Tibial nerve (tissue), 4 donors: ENCODE measurements at regions not wholly inside any gene's neighbourhood (a gene's known extent, or its start where the extent isn't known, plus 50 kb on each side); places are given as distances from the start of the nearest gene placed in this dataset.

Source experiments
- EP300 ChIP-seq, 2 donors: sonication (generic); formaldehyde crosslinking; IDR thresholded peaks; one replicate each; pipeline ENCODE4 v1.6.1; 2017; ENCODE audit warnings: antibody characterized with exemption in 2 of 2, mild to moderate bottlenecking in 1 of 2
- POLR2A ChIP-seq, 2 donors: fragments of 450-650 bp; IDR thresholded peaks; one replicate each; pipeline ENCODE4 v1.6.1; 2017; ENCODE audit warnings: antibody characterized with exemption in 2 of 2, mild to moderate bottlenecking in 2 of 2, moderate library complexity in 2 of 2
- TF ChIP-seq, protein P1 (sequence below), 5 experiments: fragments of 200-600 bp in 3 of 5; fragments of 450-650 bp in 2 of 5; sonication (generic) in 3 of 5; IDR thresholded peaks; one replicate each; pipeline ENCODE4 v1.5.1; 2016 to 2019; ENCODE audit warnings: antibody characterized with exemption in 5 of 5, mild to moderate bottlenecking in 3 of 5, moderate library complexity in 2 of 5

DNA sequence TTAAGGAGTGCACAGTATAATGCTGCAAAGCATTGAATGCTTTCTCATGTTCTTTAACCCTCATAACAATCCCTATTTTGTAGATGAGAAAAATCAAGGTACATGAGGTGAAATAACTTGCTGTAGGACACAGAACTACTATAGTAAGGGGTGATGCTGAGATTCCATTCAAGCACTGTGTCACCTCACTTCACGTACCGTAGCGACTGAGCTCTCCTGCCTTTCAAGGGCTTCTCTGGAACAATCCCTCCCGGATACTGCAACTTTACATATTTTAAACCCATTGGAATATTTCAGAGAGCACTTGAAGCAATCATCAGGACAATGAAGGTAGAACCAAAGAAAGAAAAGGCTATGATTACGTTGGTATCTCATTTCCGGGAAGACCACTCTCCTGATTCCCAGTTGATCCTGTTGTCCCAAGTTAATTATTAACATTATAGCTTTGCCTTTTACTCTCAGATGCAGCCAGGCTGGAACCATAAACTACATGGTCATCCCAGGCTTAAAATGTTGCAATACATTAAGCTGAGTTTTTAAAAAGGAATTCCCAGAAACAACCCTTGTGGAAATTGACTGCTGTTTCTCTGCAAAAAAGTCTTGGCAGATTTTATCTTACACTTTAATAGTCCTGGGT is 252.2 kb upstream of the IGF1R start:
- TF ChIP-seq, protein P1, sequence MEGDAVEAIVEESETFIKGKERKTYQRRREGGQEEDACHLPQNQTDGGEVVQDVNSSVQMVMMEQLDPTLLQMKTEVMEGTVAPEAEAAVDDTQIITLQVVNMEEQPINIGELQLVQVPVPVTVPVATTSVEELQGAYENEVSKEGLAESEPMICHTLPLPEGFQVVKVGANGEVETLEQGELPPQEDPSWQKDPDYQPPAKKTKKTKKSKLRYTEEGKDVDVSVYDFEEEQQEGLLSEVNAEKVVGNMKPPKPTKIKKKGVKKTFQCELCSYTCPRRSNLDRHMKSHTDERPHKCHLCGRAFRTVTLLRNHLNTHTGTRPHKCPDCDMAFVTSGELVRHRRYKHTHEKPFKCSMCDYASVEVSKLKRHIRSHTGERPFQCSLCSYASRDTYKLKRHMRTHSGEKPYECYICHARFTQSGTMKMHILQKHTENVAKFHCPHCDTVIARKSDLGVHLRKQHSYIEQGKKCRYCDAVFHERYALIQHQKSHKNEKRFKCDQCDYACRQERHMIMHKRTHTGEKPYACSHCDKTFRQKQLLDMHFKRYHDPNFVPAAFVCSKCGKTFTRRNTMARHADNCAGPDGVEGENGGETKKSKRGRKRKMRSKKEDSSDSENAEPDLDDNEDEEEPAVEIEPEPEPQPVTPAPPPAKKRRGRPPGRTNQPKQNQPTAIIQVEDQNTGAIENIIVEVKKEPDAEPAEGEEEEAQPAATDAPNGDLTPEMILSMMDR (IDR thresholded peaks at IDR 0.05), result no peak
- TF ChIP-seq POLR2A (IDR thresholded peaks at IDR 0.05), result no peak
- no peak for TF ChIP-seq EP300 (IDR thresholded peaks at IDR 0.05)
